Right lobe of liver (tissue), 6 donors: ENCODE measurements at regions not wholly inside any gene's neighbourhood (a gene's known extent, or its start where the extent isn't known, plus 50 kb on each side); places are given as distances from the start of the nearest gene placed in this dataset.

Source experiments
- ATAC-seq, 4 donors: fragments of 200-7000 bp; cut with Tn5 transposase; one replicate each; pipeline ENCODE4 v1.9.1; 2020; ENCODE audit warnings: mild to moderate bottlenecking in 4 of 4, moderate library complexity in 4 of 4
- DNase-seq, 3 donors: peaks; one replicate each; pipeline ENCODE4 v3.0.0-alpha.2; 2020
- H3K27ac ChIP-seq, 3 donors: fragments of 200-600 bp; one replicate each; pipeline ENCODE4 v1.8.0; 2022
- H3K27me3 ChIP-seq, 2 donors: fragments of 200-600 bp; one replicate each; pipeline ENCODE4 v1.8.0; 2022
- H3K36me3 ChIP-seq, 4 donors: fragments of 200-600 bp; sonication (generic) in 1 of 4; one replicate each; pipeline versions ENCODE4 v1.5.1 to v1.8.0; 2017 to 2022; ENCODE audit warnings: control low read depth in 1 of 4
- H3K4me1 ChIP-seq, 4 donors: fragments of 200-600 bp; sonication (generic) in 1 of 4; one replicate each; pipeline versions ENCODE4 v1.5.1 to v1.8.0; 2017 to 2022; ENCODE audit warnings: control low read depth in 1 of 4
- H3K4me3 ChIP-seq, 3 donors: fragments of 200-600 bp; one replicate each; pipeline ENCODE4 v1.8.0; 2022
- H3K9me3 ChIP-seq, 4 donors: fragments of 200-600 bp; sonication (generic) in 1 of 4; one replicate each; pipeline versions ENCODE4 v1.5.1 to v1.8.0; 2017 to 2022; ENCODE audit warnings: control low read depth in 1 of 4
- POLR2A ChIP-seq: fragments of 450-650 bp; IDR thresholded peaks from one replicate; pipeline ENCODE4 v1.6.1; 2017; ENCODE audit warnings: antibody characterized with exemption, mild to moderate bottlenecking
- WGBS: methylation state at CpG from one replicate; pipeline ENCODE4 v1.1.6; 2018; ENCODE audit warnings: low coverage, low lambda C conversion rate; ENCODE audit not compliant: insufficient coverage; ENCODE audit errors: missing lambda C conversion rate; 5-methylcytosine and 5-hydroxymethylcytosine counted together
- intact Hi-C, 2 donors: fragments of 100-400 bp; cut with DNase I; formaldehyde crosslinking; loops; one replicate each; pipeline versions ENCODE4 v1.11.2 to v1.14.1; 2022
- TF ChIP-seq, protein P1 (sequence below), 4 donors: fragments of 200-600 bp in 3 of 4; fragments of 450-650 bp in 1 of 4; IDR thresholded peaks; one replicate each; pipeline versions ENCODE4 v1.5.1 to v1.8.0; 2016 to 2022; ENCODE audit warnings: antibody characterized with exemption in 4 of 4, mild to moderate bottlenecking in 2 of 4
- donor health status: DM: no; HTN: yes; CAD: no.
- donor health status: DM: no; HTN: no; CAD: no.
- donor health status: DM: no; HTN: no; CAD: no.
- donor health status: DM: no; HTN: yes; CAD: no.
- donor health status: DM: no; HTN: yes; CAD: no.

DNA sequence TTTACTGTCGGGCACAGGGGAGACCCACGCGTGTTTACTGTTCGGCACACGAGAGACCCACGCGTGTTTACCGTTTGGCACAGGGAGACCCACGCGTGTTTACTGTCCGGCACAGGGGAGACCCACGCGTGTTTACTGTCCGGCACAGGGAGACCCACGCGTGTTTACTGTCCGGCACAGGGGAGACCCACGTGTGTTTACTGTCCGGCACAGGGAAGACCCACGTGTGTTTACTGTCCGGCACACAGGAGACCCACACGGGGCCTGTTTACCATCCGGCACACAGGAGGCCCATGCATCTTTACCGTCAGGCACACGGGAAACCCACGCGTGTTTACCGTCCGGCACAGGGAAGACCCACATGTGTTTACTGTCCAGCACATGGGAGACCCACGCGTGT is 525.1 kb downstream of the BRD1 start:
- intact Hi-C loops = loop anchor here (5.0 kb wide), 2 partner anchors 255 to 725 kb away; no protein-coding TSS in a partner anchor
- no peak for DNase-seq
- TF ChIP-seq, protein P1, sequence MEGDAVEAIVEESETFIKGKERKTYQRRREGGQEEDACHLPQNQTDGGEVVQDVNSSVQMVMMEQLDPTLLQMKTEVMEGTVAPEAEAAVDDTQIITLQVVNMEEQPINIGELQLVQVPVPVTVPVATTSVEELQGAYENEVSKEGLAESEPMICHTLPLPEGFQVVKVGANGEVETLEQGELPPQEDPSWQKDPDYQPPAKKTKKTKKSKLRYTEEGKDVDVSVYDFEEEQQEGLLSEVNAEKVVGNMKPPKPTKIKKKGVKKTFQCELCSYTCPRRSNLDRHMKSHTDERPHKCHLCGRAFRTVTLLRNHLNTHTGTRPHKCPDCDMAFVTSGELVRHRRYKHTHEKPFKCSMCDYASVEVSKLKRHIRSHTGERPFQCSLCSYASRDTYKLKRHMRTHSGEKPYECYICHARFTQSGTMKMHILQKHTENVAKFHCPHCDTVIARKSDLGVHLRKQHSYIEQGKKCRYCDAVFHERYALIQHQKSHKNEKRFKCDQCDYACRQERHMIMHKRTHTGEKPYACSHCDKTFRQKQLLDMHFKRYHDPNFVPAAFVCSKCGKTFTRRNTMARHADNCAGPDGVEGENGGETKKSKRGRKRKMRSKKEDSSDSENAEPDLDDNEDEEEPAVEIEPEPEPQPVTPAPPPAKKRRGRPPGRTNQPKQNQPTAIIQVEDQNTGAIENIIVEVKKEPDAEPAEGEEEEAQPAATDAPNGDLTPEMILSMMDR (IDR thresholded peaks at IDR 0.05) = no peak
- no peak for TF ChIP-seq POLR2A
- H3K36me3 ChIP-seq = no peaks in the 10 kb centered on the region
- H3K9me3 ChIP-seq = no peaks in the 10 kb centered on the region
- H3K27me3 ChIP-seq = no peaks in the 10 kb centered on the region
- H3K4me3 ChIP-seq = no peak overlapping the region
- ATAC-seq = no peak
- 83% methylated on average over 25 of the region's 31 CpGs for WGBS
- H3K4me1 ChIP-seq = no peaks in the 10 kb centered on the region
- no peak overlapping the region for H3K27ac ChIP-seq

DNA sequence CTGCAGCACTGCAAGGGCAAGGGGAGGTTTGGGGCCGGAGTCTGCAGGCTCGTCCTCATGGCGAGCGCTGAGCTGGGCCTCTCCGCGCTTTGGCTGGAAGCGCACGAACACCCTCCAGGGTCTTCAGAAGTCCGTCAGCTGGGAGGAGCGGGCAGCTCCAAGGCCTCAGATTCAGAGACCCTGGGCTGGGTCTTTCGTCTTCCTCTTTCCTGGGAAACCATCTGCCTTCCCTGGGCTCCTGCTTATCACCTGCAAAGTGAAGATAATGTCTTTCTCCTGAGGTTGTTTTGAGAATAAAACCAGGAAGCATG is 525.6 kb downstream of the BRD1 start:
- Histone ChIP-seq H3K27me3 (no peaks in the 10 kb centered on the region), H3K4me1 (no peaks in the 10 kb centered on the region), H3K9me3 (no peaks in the 10 kb centered on the region), H3K36me3 (no peaks in the 10 kb centered on the region), H3K27ac (no peak overlapping the region), H3K4me3 (no peak overlapping the region)
- TF ChIP-seq, protein P1 (IDR thresholded peaks at IDR 0.05) = no peak
- no peak for TF ChIP-seq POLR2A
- WGBS = no CpG with 5 or more reads among the region's 11 CpGs
- intact Hi-C loops = loop anchor here (5.0 kb wide), 2 partner anchors 255 to 725 kb away; no protein-coding TSS in a partner anchor
- ATAC-seq (no peak), DNase-seq (no peak)

DNA sequence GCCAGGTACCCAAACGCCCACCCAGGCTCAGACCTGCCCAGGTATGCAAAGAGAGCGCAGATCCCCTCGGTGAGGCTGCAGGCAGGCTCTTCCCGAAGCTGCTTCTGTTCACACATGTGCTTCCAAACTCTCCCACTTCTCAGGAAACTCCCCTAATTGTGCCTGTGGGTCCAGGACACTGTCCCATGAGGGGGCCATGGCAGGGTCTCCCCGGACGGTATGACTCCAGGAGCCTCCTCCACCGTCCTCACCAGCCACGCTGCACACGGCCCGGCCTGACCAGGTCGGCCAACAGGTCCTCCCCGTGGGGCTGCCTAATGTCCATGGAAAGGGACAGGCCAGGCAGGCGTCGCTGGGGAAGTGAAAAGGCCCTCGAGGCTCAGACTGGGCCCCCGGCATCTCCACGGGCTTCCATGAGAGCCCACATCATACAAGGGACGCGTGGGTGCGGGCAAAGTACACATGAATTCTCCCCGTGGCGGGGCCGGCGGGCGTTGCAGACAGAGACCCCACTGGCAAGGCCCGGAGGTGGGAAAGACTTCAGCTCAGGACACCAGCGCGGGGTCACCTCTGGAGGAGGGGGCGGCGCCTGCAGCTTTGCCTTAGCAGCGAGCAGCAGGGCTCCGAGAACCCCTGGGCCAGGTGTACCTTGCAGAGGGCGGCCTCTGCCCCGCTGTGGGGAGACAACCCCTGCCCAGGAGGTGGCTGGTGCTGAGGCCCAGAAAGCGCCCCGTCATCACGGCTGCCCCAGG is 526.1 kb downstream of the BRD1 start:
- no peaks in the 10 kb centered on the region for H3K4me1 ChIP-seq

DNA sequence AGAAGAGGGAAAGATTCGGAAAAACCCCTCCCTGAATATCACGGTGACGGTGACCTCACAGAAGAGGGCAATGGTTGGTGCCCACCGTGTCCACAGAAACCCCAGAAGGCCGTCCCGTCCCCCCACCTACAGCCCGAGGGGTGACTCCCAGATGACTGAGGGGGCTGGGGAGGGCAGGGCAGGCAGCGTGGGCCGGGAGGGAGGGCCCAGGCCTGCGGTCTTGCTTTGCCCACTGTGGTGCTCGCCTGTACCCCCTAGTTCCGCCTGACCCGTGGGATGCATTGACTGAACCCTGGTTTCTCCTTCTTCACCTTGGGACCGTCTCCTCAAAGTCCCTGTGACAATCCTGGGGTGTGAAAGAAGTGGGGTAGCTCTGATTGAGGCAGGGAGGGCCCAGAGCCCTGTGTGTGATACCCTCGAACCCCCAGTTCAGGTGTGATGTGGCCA is 526.7 kb downstream of the BRD1 start:
- 42% methylated on average over 3 of the region's 15 CpGs for WGBS
- no peak for ATAC-seq
- TF ChIP-seq POLR2A = no peak
- TF ChIP-seq, protein P1 (IDR thresholded peaks at IDR 0.05) = no peak
- Histone ChIP-seq H3K27ac (no peak overlapping the region), H3K9me3 (no peaks in the 10 kb centered on the region), H3K4me1 (no peaks in the 10 kb centered on the region), H3K4me3 (no peak overlapping the region), H3K36me3 (no peaks in the 10 kb centered on the region), H3K27me3 (no peaks in the 10 kb centered on the region)
- intact Hi-C loops = loop anchor here (5.0 kb wide), 2 partner anchors 254 to 724 kb away; no protein-coding TSS in a partner anchor
- DNase-seq = peak in 1 of 3 donors; percentile 15

More for the DNA sequence above, 526.1 kb downstream of the BRD1 start:
- no peaks in the 10 kb centered on the region for H3K36me3 ChIP-seq
- intact Hi-C loops = loop anchor here (5.0 kb wide), 2 partner anchors 254 to 724 kb away; no protein-coding TSS in a partner anchor
- H3K27me3 ChIP-seq = no peaks in the 10 kb centered on the region
- H3K27ac ChIP-seq = no peak overlapping the region
- H3K4me3 ChIP-seq = no peak overlapping the region
- peak in 2 of 3 donors; percentile 13 to 33 for DNase-seq
- WGBS = 57% methylated on average over 5 of the region's 37 CpGs
- no peaks in the 10 kb centered on the region for H3K9me3 ChIP-seq
- no peak for ATAC-seq
- no peak for TF ChIP-seq POLR2A
- TF ChIP-seq, protein P1 (IDR thresholded peaks at IDR 0.05) = no peak
